ENCODE measurements at regions not wholly inside any gene's neighbourhood (a gene's known extent, or its start where the extent isn't known, plus 50 kb on each side); places are given as distances from the start of the nearest gene placed in this dataset.

DNA sequence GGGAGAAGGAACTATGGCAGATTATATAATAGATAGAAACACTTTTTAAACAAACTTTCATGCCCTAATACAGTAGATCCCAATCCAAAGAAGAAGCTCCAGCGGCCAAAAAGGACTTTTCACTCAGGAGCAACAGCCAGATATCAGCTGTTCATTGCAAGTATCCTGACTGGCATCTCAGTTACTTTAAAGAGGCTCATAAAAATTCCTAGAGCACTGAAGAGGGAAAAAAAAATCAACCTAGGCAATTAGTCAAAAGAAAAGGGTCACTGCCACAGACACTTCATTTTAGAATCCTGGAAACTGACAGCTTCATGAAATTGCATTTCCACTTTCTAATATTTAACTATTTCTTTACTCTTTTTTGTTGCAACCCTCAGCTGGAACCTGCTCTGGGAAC is 170.6 kb upstream of the SOX6 start:
- no peak for TF ChIP-seq SIN3A (IDR thresholded peaks at IDR 0.05; ENCODE audit: borderline replicate concordance, insufficient read depth, low read depth, low read length)
- TF ChIP-seq, protein P1, sequence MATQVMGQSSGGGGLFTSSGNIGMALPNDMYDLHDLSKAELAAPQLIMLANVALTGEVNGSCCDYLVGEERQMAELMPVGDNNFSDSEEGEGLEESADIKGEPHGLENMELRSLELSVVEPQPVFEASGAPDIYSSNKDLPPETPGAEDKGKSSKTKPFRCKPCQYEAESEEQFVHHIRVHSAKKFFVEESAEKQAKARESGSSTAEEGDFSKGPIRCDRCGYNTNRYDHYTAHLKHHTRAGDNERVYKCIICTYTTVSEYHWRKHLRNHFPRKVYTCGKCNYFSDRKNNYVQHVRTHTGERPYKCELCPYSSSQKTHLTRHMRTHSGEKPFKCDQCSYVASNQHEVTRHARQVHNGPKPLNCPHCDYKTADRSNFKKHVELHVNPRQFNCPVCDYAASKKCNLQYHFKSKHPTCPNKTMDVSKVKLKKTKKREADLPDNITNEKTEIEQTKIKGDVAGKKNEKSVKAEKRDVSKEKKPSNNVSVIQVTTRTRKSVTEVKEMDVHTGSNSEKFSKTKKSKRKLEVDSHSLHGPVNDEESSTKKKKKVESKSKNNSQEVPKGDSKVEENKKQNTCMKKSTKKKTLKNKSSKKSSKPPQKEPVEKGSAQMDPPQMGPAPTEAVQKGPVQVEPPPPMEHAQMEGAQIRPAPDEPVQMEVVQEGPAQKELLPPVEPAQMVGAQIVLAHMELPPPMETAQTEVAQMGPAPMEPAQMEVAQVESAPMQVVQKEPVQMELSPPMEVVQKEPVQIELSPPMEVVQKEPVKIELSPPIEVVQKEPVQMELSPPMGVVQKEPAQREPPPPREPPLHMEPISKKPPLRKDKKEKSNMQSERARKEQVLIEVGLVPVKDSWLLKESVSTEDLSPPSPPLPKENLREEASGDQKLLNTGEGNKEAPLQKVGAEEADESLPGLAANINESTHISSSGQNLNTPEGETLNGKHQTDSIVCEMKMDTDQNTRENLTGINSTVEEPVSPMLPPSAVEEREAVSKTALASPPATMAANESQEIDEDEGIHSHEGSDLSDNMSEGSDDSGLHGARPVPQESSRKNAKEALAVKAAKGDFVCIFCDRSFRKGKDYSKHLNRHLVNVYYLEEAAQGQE (IDR thresholded peaks at IDR 0.05; ENCODE audit: insufficient read depth in 1 of 2, low read depth in 2 of 2, low read length in 1 of 2) = no peak
- TF ChIP-seq, protein P2, sequence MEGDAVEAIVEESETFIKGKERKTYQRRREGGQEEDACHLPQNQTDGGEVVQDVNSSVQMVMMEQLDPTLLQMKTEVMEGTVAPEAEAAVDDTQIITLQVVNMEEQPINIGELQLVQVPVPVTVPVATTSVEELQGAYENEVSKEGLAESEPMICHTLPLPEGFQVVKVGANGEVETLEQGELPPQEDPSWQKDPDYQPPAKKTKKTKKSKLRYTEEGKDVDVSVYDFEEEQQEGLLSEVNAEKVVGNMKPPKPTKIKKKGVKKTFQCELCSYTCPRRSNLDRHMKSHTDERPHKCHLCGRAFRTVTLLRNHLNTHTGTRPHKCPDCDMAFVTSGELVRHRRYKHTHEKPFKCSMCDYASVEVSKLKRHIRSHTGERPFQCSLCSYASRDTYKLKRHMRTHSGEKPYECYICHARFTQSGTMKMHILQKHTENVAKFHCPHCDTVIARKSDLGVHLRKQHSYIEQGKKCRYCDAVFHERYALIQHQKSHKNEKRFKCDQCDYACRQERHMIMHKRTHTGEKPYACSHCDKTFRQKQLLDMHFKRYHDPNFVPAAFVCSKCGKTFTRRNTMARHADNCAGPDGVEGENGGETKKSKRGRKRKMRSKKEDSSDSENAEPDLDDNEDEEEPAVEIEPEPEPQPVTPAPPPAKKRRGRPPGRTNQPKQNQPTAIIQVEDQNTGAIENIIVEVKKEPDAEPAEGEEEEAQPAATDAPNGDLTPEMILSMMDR (IDR thresholded peaks at IDR 0.05) = no peak
